GM20000 (cell line): ENCODE measurements at regions not wholly inside any gene's neighbourhood (a gene's known extent, or its start where the extent isn't known, plus 50 kb on each side); places are given as distances from the start of the nearest gene placed in this dataset.

Experiments used
- DNase-seq: peaks from one replicate; pipeline ENCODE4 v3.0.0; 2012; ENCODE audit warnings: low spot score
- CTCF ChIP-seq: IDR thresholded peaks from 2 replicates; pipeline ENCODE4 v1.5.1; 2012; ENCODE audit warnings: mild to moderate bottlenecking, control low read depth; ENCODE audit errors: extremely low read depth, missing control alignments

GRCh38 chr9:26313108-26313507, 579.5 kb downstream of the CAAP1 start:
- no peak for TF ChIP-seq CTCF

GRCh38 chr9:26311463-26311995, 581.1 kb downstream of the CAAP1 start:
- no peak for TF ChIP-seq CTCF
- DNase-seq, result no peak

More at GRCh38 chr9:26313108-26313507, 579.5 kb downstream of the CAAP1 start:
- DNase-seq, result no peak

- DNase-seq, result no peak
Measured at GRCh38 chr9:26310294-26310693, 582.3 kb downstream of the CAAP1 start.

GRCh38 chr9:26308328-26308727, 584.3 kb downstream of the CAAP1 start:
- DNase-seq, result no peak
- no peak for TF ChIP-seq CTCF

More at GRCh38 chr9:26310294-26310693, 582.3 kb downstream of the CAAP1 start:
- no peak for TF ChIP-seq CTCF

GRCh38 chr9:26301659-26302058, 590.9 kb downstream of the CAAP1 start:
- TF ChIP-seq CTCF, result no peak
- DNase-seq, result no peak

- TF ChIP-seq CTCF, result no peak
- DNase-seq, result no peak
Measured at GRCh38 chr9:26301046-26301445, 591.6 kb downstream of the CAAP1 start.

- no peak for DNase-seq
- no peak for TF ChIP-seq CTCF
Measured at GRCh38 chr9:26296910-26297572, 595.6 kb downstream of the CAAP1 start.
